GM12892 (cell line): ENCODE measurements at regions not wholly inside any gene's neighbourhood (a gene's known extent, or its start where the extent isn't known, plus 50 kb on each side); places are given as distances from the start of the nearest gene placed in this dataset.

Experiments used
- POLR2A ChIP-seq: IDR thresholded peaks from 2 replicates; pipeline ENCODE4 v1.6.1; 2011; ENCODE audit warnings: low read depth, low read length, control low read depth
- POLR2AphosphoS5 ChIP-seq: IDR thresholded peaks from 2 replicates; pipeline ENCODE4 v1.6.1; 2011; ENCODE audit warnings: low read depth, low read length, control low read depth

GRCh38 chr7:121557034-121557892 lies 161.2 kb upstream of the FAM3C start:
- TF ChIP-seq POLR2AphosphoS5 (no peak), POLR2A (no peak)
